A549 (cell line): ENCODE measurements at regions not wholly inside any gene's neighbourhood (a gene's known extent, or its start where the extent isn't known, plus 50 kb on each side); places are given as distances from the start of the nearest gene placed in this dataset.

ENCODE experiments used
- ATAC-seq, 2 experiments: fragments of 200-7000 bp in 1 of 2; fragments of >200 bp in 1 of 2; cut with Nextera tagmentation in 1 of 2; cut with Tn5 transposase in 1 of 2; 3 replicates each; pipeline versions ENCODE4 v1.8.0 to v1.9.1; 2018 to 2020; ENCODE audit warnings: mild to moderate bottlenecking in 1 of 2, moderate library complexity in 1 of 2
- CTCF ChIA-PET: fragments of 300-600 bp; sonication (Branson Sonifier 250); formaldehyde crosslinking; extraction: SDS; loops from one replicate; lab custom pipeline; 2021; ENCODE audit warnings: antibody characterized with exemption, inconsistent platforms; lab: Yijun Ruan, JAX
- POLR2A ChIA-PET: fragments of 350-600 bp; formaldehyde crosslinking; extraction: SDS; loops from one replicate; lab custom pipeline; 2021; ENCODE audit warnings: antibody characterized with exemption, inconsistent platforms; lab: Yijun Ruan, JAX
- DNase-seq, 2 experiments: peaks; one replicate each; pipeline versions ENCODE4 v3.0.0 to v3.0.0-alpha.2; 2011 to 2016; ENCODE audit warnings: low read depth in 1 of 2, low spot score in 1 of 2
- FAIRE-seq: peaks from 2 replicates; lab custom pipeline; 2011; peaks lifted over from hg19 to GRCh38; lab: Jason Lieb, UNC
- H3K27ac ChIP-seq, 2 experiments: fragments of >200 bp; sonication (Bioruptor Twin); formaldehyde crosslinking; 3 replicates each; pipeline ENCODE4 v1.5.1; 2016 to 2017
- H3K4me1 ChIP-seq: fragments of >200 bp; sonication (Bioruptor Twin); formaldehyde crosslinking; 3 replicates; pipeline ENCODE4 v1.6.1; 2016
- H3K4me2 ChIP-seq: fragments of >200 bp; sonication (Bioruptor Twin); formaldehyde crosslinking; 3 replicates; pipeline ENCODE4 v1.6.1; 2016
- H3K4me3 ChIP-seq: fragments of >200 bp; sonication (Bioruptor Twin); formaldehyde crosslinking; 3 replicates; pipeline ENCODE4 v1.5.1; 2016
- H3K9me3 ChIP-seq: fragments of >200 bp; sonication (Bioruptor Twin); formaldehyde crosslinking; 3 replicates; pipeline ENCODE4 v1.6.1; 2016
- CHD2 ChIP-seq: fragments of 150-350 bp; IDR thresholded peaks from 2 replicates; pipeline ENCODE4 v1.6.1; 2014; ENCODE audit warnings: low read length; ENCODE audit not compliant: partially characterized antibody
- CHD4 ChIP-seq: fragments of 200-600 bp; sonication (generic); IDR thresholded peaks from 2 replicates; pipeline ENCODE4 v1.6.1; 2016; ENCODE audit warnings: antibody characterized with exemption, mild to moderate bottlenecking, borderline replicate concordance
- E2F6 ChIP-seq: IDR thresholded peaks from 2 replicates; pipeline ENCODE4 v1.6.1; 2012; ENCODE audit warnings: low read depth, borderline replicate concordance
- ESRRA ChIP-seq: fragments of 150-350 bp; IDR thresholded peaks from 2 replicates; pipeline ENCODE4 v1.6.1; 2014; ENCODE audit warnings: mild to moderate bottlenecking, low read length, borderline replicate concordance
- FOSL2 ChIP-seq, 2 experiments: fragments of 450-650 bp in 1 of 2; fragments of >200 bp in 1 of 2; sonication (Bioruptor Twin) in 1 of 2; formaldehyde crosslinking; IDR thresholded peaks; 2 replicates each; pipeline versions ENCODE4 v1.5.0 to v1.6.1; 2016 to 2020; ENCODE audit warnings: mild to moderate bottlenecking in 1 of 2, moderate library complexity in 1 of 2
- GATA3 ChIP-seq: IDR thresholded peaks from 2 replicates; pipeline ENCODE4 v1.6.1; 2012; ENCODE audit warnings: borderline replicate concordance
- HES2 ChIP-seq: fragments of >200 bp; sonication (Bioruptor Twin); formaldehyde crosslinking; IDR thresholded peaks from 2 replicates; pipeline ENCODE4 v1.6.1; 2016
- HEYL ChIP-seq: fragments of 250-450 bp; sonication (Bioruptor Pico); IDR thresholded peaks from 2 replicates; pipeline ENCODE4 v1.8.0; 2021; ENCODE audit warnings: mild to moderate bottlenecking, moderate library complexity
- HMGXB4 ChIP-seq: fragments of 250-450 bp; sonication (Bioruptor Pico); IDR thresholded peaks from 2 replicates; pipeline ENCODE4 v1.5.0; 2021; ENCODE audit warnings: mild to moderate bottlenecking, moderate library complexity, borderline replicate concordance
- HOXB13 ChIP-seq: fragments of 250-450 bp; sonication (Bioruptor Pico); IDR thresholded peaks from 2 replicates; pipeline ENCODE4 v1.5.0; 2020; ENCODE audit warnings: low read depth, mild to moderate bottlenecking, moderate library complexity
- HOXB5 ChIP-seq: fragments of 250-450 bp; sonication (Bioruptor Pico); IDR thresholded peaks from 2 replicates; pipeline ENCODE4 v1.5.0; 2020; ENCODE audit warnings: mild to moderate bottlenecking, moderate library complexity
- JUN ChIP-seq, 2 experiments: fragments of >200 bp; sonication (Bioruptor Twin); formaldehyde crosslinking; IDR thresholded peaks; 2 replicates in 1 of 2; 3 replicates in 1 of 2; pipeline ENCODE4 v1.6.1; 2016 to 2017
- KDM1A ChIP-seq: fragments of 200-600 bp; sonication (generic); IDR thresholded peaks from 2 replicates; pipeline ENCODE4 v1.6.1; 2016; ENCODE audit warnings: low read depth, mild to moderate bottlenecking
- KDM5A ChIP-seq: fragments of 200-600 bp; sonication (generic); IDR thresholded peaks from 2 replicates; pipeline ENCODE4 v1.6.1; 2016; ENCODE audit warnings: antibody characterized with exemption, mild to moderate bottlenecking
- MAZ ChIP-seq: fragments of 150-350 bp; IDR thresholded peaks from 2 replicates; pipeline ENCODE4 v1.6.1; 2014; ENCODE audit warnings: antibody characterized with exemption, low read depth, low read length, borderline replicate concordance
- NPAS2 ChIP-seq: fragments of 250-450 bp; sonication (Bioruptor Pico); IDR thresholded peaks from 2 replicates; pipeline ENCODE4 v1.8.0; 2022; ENCODE audit warnings: mild to moderate bottlenecking, moderate library complexity, borderline replicate concordance
- PBX3 ChIP-seq: IDR thresholded peaks from 2 replicates; pipeline ENCODE4 v1.6.1; 2012
- PHF8 ChIP-seq: fragments of 200-600 bp; sonication (generic); IDR thresholded peaks from 2 replicates; pipeline ENCODE4 v1.6.1; 2016; ENCODE audit warnings: low read depth, mild to moderate bottlenecking, antibody characterized with exemption, moderate library complexity, borderline replicate concordance
- POLR2A ChIP-seq: IDR thresholded peaks from 2 replicates; pipeline ENCODE4 v1.6.1; 2012; ENCODE audit warnings: mild to moderate bottlenecking, low read length
- RNF2 ChIP-seq: fragments of 200-600 bp; sonication (generic); IDR thresholded peaks from 2 replicates; pipeline ENCODE4 v1.6.1; 2016; ENCODE audit warnings: low read depth, mild to moderate bottlenecking, antibody characterized with exemption, moderate library complexity, borderline replicate concordance
- SMC3 ChIP-seq: fragments of >200 bp; sonication (Bioruptor Twin); formaldehyde crosslinking; IDR thresholded peaks from 3 replicates; pipeline ENCODE4 v1.6.1; 2018; ENCODE audit warnings: inconsistent platforms
- TFCP2L1 ChIP-seq: fragments of 250-450 bp; sonication (Bioruptor Pico); IDR thresholded peaks from 2 replicates; pipeline ENCODE4 v1.5.0; 2021; ENCODE audit warnings: mild to moderate bottlenecking
- TP53 ChIP-seq: fragments of 250-450 bp; sonication (Bioruptor Pico); IDR thresholded peaks from 2 replicates; pipeline ENCODE4 v1.5.0; 2021; ENCODE audit warnings: mild to moderate bottlenecking, moderate library complexity
- USF2 ChIP-seq: fragments of 450-650 bp; IDR thresholded peaks from 2 replicates; pipeline ENCODE4 v1.6.1; 2014; ENCODE audit warnings: antibody characterized with exemption
- ZC3H11A ChIP-seq: fragments of 450-650 bp; IDR thresholded peaks from 2 replicates; pipeline ENCODE4 v1.6.1; 2014; ENCODE audit warnings: antibody characterized with exemption, mild to moderate bottlenecking
- ZSCAN20 ChIP-seq: fragments of 250-450 bp; sonication (Bioruptor Pico); IDR thresholded peaks from 2 replicates; pipeline ENCODE4 v1.8.0; 2022; ENCODE audit warnings: mild to moderate bottlenecking, moderate library complexity
- WGBS: methylation state at CpG from one replicate; pipeline ENCODE4 v1.1.6; 2017; ENCODE audit errors: missing lambda C conversion rate; 5-methylcytosine and 5-hydroxymethylcytosine counted together

GRCh38 chr6:210778-211374, 81.4 kb upstream of the DUSP22 start:
- Histone ChIP-seq H3K4me3 (no peak overlapping the region), H3K27ac (no peak overlapping the region), H3K4me2 (no peak overlapping the region), H3K4me1 (no peaks in the 10 kb centered on the region), H3K9me3 (no peaks in the 10 kb centered on the region; the same call in 2 of the 3 replicates)
- WGBS: 64% methylated on average over 13 of the region's 13 CpGs
- ATAC-seq (no peak), FAIRE-seq (no peak), DNase-seq (no peak)
- no peak for TF ChIP-seq USF2
- TF ChIP-seq PBX3: no peak
- TF ChIP-seq ZSCAN20 (CRISPR knock-in tag): no peak
- no peak for TF ChIP-seq CHD2
- TF ChIP-seq TP53 (CRISPR knock-in tag): no peak
- no peak for TF ChIP-seq HEYL (CRISPR knock-in tag)
- no peak for TF ChIP-seq NPAS2 (CRISPR knock-in tag)
- TF ChIP-seq TFCP2L1 (CRISPR knock-in tag): no peak
- no peak for TF ChIP-seq SMC3
- no peak for TF ChIP-seq KDM1A
- TF ChIP-seq MAZ: no peak
- no peak for TF ChIP-seq HES2
- no peak for TF ChIP-seq HMGXB4 (CRISPR knock-in tag)
- no peak for TF ChIP-seq FOSL2 (IDR thresholded peaks at IDR 0.05)
- no peak for TF ChIP-seq FOSL2 (CRISPR knock-in tag; IDR thresholded peaks at IDR 0.05)
- TF ChIP-seq JUN (IDR thresholded peaks at IDR 0.05): no peak
- no peak for TF ChIP-seq POLR2A
- ChIA-PET POLR2A (no interaction called here), CTCF (no interaction called here)

- ChIA-PET CTCF (interaction anchor here (1.1 kb wide), 1 partner anchor 381 kb away, joined by 3 read pairs; no protein-coding TSS in a partner anchor), POLR2A (no interaction called here)
- Histone ChIP-seq H3K4me3 (no peak overlapping the region), H3K27ac (no peak overlapping the region), H3K4me1 (no peaks in the 10 kb centered on the region), H3K4me2 (no peak overlapping the region), H3K9me3 (no peaks in the 10 kb centered on the region; the same call in 2 of the 3 replicates)
- DNase-seq: no peak
- WGBS: 32% methylated on average over 9 of the region's 10 CpGs
- no peak for TF ChIP-seq KDM5A
- TF ChIP-seq HES2: no peak
- TF ChIP-seq E2F6: no peak
- TF ChIP-seq ESRRA: no peak
- TF ChIP-seq RNF2: no peak
- TF ChIP-seq ZC3H11A: no peak
- no peak for TF ChIP-seq ZSCAN20 (CRISPR knock-in tag)
- no peak for TF ChIP-seq HOXB5 (CRISPR knock-in tag)
- TF ChIP-seq CHD2: no peak
- TF ChIP-seq PHF8: no peak
- TF ChIP-seq CHD4: no peak
- no peak for TF ChIP-seq GATA3
- TF ChIP-seq HOXB13 (CRISPR knock-in tag): no peak
- FAIRE-seq: no peak
- ATAC-seq: no peak; a peak in 1 of 6 replicates
Measured at GRCh38 chr6:211871-212497, 80.3 kb upstream of the DUSP22 start.
